ENCODE measurements at regions not wholly inside any gene's neighbourhood (a gene's known extent, or its start where the extent isn't known, plus 50 kb on each side); places are given as distances from the start of the nearest gene placed in this dataset.

GRCh38 chr12:102611995-102612394 lies 131.6 kb upstream of the IGF1 start:
- TF ChIP-seq MAX (IDR thresholded peaks at IDR 0.05; ENCODE audit: low read depth, low read length) (no peak), MYC (IDR thresholded peaks at IDR 0.05; ENCODE audit: low read depth, low read length) (no peak), CTCF (IDR thresholded peaks at IDR 0.05; ENCODE audit: low read depth, low read length) (no peak), POLR2A (IDR thresholded peaks at IDR 0.05; ENCODE audit: extremely low read depth, insufficient read length) (no peak)
- H3K4me3 ChIP-seq (ENCODE audit: low read depth, low read length): no peak overlapping the region

GRCh38 chr12:102609996-102610395 lies 129.6 kb upstream of the IGF1 start:
- H3K4me3 ChIP-seq (ENCODE audit: low read depth, low read length): no peak overlapping the region
- TF ChIP-seq POLR2A (IDR thresholded peaks at IDR 0.05; ENCODE audit: extremely low read depth, insufficient read length): no peak
- no peak for TF ChIP-seq MYC (IDR thresholded peaks at IDR 0.05; ENCODE audit: low read depth, low read length)
- no peak for TF ChIP-seq CTCF (IDR thresholded peaks at IDR 0.05; ENCODE audit: low read depth, low read length)
- DNase-seq (ENCODE audit: low read depth): no peak

More at GRCh38 chr12:102611995-102612394, 131.6 kb upstream of the IGF1 start:
- no peak for DNase-seq (ENCODE audit: low read depth)

GRCh38 chr12:102603021-102603420 lies 122.7 kb upstream of the IGF1 start:
- DNase-seq (ENCODE audit: low read depth): no peak
- no peak for TF ChIP-seq MYC (IDR thresholded peaks at IDR 0.05; ENCODE audit: low read depth, low read length)
- TF ChIP-seq POLR2A (IDR thresholded peaks at IDR 0.05; ENCODE audit: extremely low read depth, insufficient read length): no peak
- TF ChIP-seq MAX (IDR thresholded peaks at IDR 0.05; ENCODE audit: low read depth, low read length): no peak
- no peak for TF ChIP-seq CTCF (IDR thresholded peaks at IDR 0.05; ENCODE audit: low read depth, low read length)
- H3K4me3 ChIP-seq (ENCODE audit: low read depth, low read length): no peak overlapping the region

- no peak overlapping the region for H3K4me3 ChIP-seq (ENCODE audit: low read depth, low read length)
- TF ChIP-seq MAX (IDR thresholded peaks at IDR 0.05; ENCODE audit: low read depth, low read length): no peak
- no peak for TF ChIP-seq POLR2A (IDR thresholded peaks at IDR 0.05; ENCODE audit: extremely low read depth, insufficient read length)
- no peak for TF ChIP-seq CTCF (IDR thresholded peaks at IDR 0.05; ENCODE audit: low read depth, low read length)
- no peak for TF ChIP-seq MYC (IDR thresholded peaks at IDR 0.05; ENCODE audit: low read depth, low read length)
- DNase-seq (ENCODE audit: low read depth): no peak
These were observed 122.2 kb upstream of the IGF1 start for GRCh38 chr12:102602521-102602920.

GRCh38 chr12:102601621-102602020 lies 121.3 kb upstream of the IGF1 start:
- DNase-seq (ENCODE audit: low read depth): no peak
- no peak for TF ChIP-seq MYC (IDR thresholded peaks at IDR 0.05; ENCODE audit: low read depth, low read length)
- no peak for TF ChIP-seq MAX (IDR thresholded peaks at IDR 0.05; ENCODE audit: low read depth, low read length)
- TF ChIP-seq CTCF (IDR thresholded peaks at IDR 0.05; ENCODE audit: low read depth, low read length): no peak
- no peak for TF ChIP-seq POLR2A (IDR thresholded peaks at IDR 0.05; ENCODE audit: extremely low read depth, insufficient read length)
- no peak overlapping the region for H3K4me3 ChIP-seq (ENCODE audit: low read depth, low read length)

- no peak for TF ChIP-seq MAX (IDR thresholded peaks at IDR 0.05; ENCODE audit: low read depth, low read length)
- no peak for TF ChIP-seq POLR2A (IDR thresholded peaks at IDR 0.05; ENCODE audit: extremely low read depth, insufficient read length)
- no peak for DNase-seq (ENCODE audit: low read depth)
These were observed 116.3 kb upstream of the IGF1 start for GRCh38 chr12:102596687-102597086.

More at GRCh38 chr12:102596687-102597086, 116.3 kb upstream of the IGF1 start:
- no peak overlapping the region for H3K4me3 ChIP-seq (ENCODE audit: low read depth, low read length)

Data from NB4 (cell line).